HEK293T (cell line): ENCODE measurements at regions not wholly inside any gene's neighbourhood (a gene's known extent, or its start where the extent isn't known, plus 50 kb on each side); places are given as distances from the start of the nearest gene placed in this dataset.

Experiments used
- CTCF ChIA-PET: fragments of 350-600 bp; formaldehyde crosslinking; extraction: SDS; loops from one replicate; lab custom pipeline; 2021; ENCODE audit warnings: antibody characterized with exemption, inconsistent platforms; lab: Yijun Ruan, JAX
- POLR2A ChIA-PET: fragments of 350-600 bp; formaldehyde crosslinking; extraction: SDS; loops from one replicate; lab custom pipeline; 2020; ENCODE audit warnings: antibody characterized with exemption, inconsistent platforms; lab: Yijun Ruan, JAX
- DNase-seq: peaks from one replicate; pipeline ENCODE4 v3.0.0; 2012; ENCODE audit warnings: mixed read lengths; ENCODE audit errors: extremely low spot score
- ARNT ChIP-seq: fragments of 450-650 bp; IDR thresholded peaks from 2 replicates; pipeline ENCODE4 v1.6.1; 2017; ENCODE audit warnings: mild to moderate bottlenecking
- BHLHE40 ChIP-seq: fragments of 450-650 bp; IDR thresholded peaks from 2 replicates; pipeline ENCODE4 v1.6.1; 2016; ENCODE audit warnings: mild to moderate bottlenecking, moderate library complexity, borderline replicate concordance
- CTBP1 ChIP-seq: fragments of 450-650 bp; IDR thresholded peaks from 2 replicates; pipeline ENCODE4 v1.6.1; 2016; ENCODE audit warnings: borderline replicate concordance
- ELF4 ChIP-seq: fragments of 450-650 bp; IDR thresholded peaks from 2 replicates; pipeline ENCODE4 v1.6.1; 2017; ENCODE audit warnings: antibody characterized with exemption
- FOXA1 ChIP-seq: fragments of 450-650 bp; IDR thresholded peaks from 2 replicates; pipeline ENCODE4 v1.6.1; 2016; ENCODE audit warnings: mild to moderate bottlenecking
- FOXK2 ChIP-seq: fragments of 450-650 bp; IDR thresholded peaks from 2 replicates; pipeline ENCODE4 v1.6.1; 2016; ENCODE audit warnings: mild to moderate bottlenecking
- FOXM1 ChIP-seq: fragments of 450-650 bp; IDR thresholded peaks from 2 replicates; pipeline ENCODE4 v1.6.1; 2017; ENCODE audit warnings: mild to moderate bottlenecking, borderline replicate concordance
- HDGF ChIP-seq: fragments of 450-650 bp; IDR thresholded peaks from 2 replicates; pipeline ENCODE4 v1.6.1; 2017; ENCODE audit warnings: antibody characterized with exemption, borderline replicate concordance
- L3MBTL2 ChIP-seq: fragments of 450-650 bp; conservative IDR thresholded peaks from 2 replicates; pipeline ENCODE4 v1.6.1; 2016; ENCODE audit warnings: mild to moderate bottlenecking
- LEF1 ChIP-seq: fragments of 450-650 bp; IDR thresholded peaks from 2 replicates; pipeline ENCODE4 v1.6.1; 2017; ENCODE audit warnings: mild to moderate bottlenecking, borderline replicate concordance
- NFRKB ChIP-seq: fragments of 450-650 bp; IDR thresholded peaks from 2 replicates; pipeline ENCODE4 v1.6.1; 2016; ENCODE audit warnings: mild to moderate bottlenecking, moderate library complexity
- SP1 ChIP-seq: fragments of 450-650 bp; IDR thresholded peaks from 2 replicates; pipeline ENCODE4 v1.6.1; 2017
- SUZ12 ChIP-seq: fragments of 450-650 bp; IDR thresholded peaks from 2 replicates; pipeline ENCODE4 v1.6.1; 2016; ENCODE audit warnings: mild to moderate bottlenecking
- TARDBP ChIP-seq: fragments of 450-650 bp; IDR thresholded peaks from 2 replicates; pipeline ENCODE4 v1.6.1; 2016
- ZNF384 ChIP-seq: fragments of 450-650 bp; IDR thresholded peaks from 2 replicates; pipeline ENCODE4 v1.6.1; 2016
- TF ChIP-seq, protein P1 (sequence below): fragments of 450-650 bp; IDR thresholded peaks from 2 replicates; pipeline ENCODE4 v1.6.1; 2016

DNA sequence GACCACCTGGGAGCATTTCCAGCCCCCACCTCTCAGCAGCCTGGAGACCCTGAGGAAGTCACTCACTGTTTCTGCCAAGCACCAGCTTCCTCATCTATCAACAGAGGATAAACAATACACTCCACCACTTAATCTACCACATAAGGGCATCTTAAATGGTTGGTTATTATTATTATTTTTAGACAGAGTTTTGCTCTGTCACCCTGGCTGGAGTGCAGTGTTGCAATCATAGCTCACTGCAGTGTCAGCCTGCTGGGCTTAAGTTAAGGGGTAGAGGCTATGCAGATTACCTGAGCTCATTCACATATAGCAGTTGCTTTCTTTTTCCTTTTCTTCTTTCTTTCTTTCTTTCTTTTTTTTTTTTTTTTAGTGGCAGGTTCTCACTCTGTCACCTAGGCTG lies 59.5 kb upstream of the ELN start:
- DNase-seq = no peak
- TF ChIP-seq ARNT = no peak
- TF ChIP-seq FOXA1 = no peak
- no peak for TF ChIP-seq HDGF
- TF ChIP-seq LEF1 = no peak
- TF ChIP-seq BHLHE40 = no peak
- no peak for TF ChIP-seq ZNF384
- no peak for TF ChIP-seq SP1
- no peak for TF ChIP-seq NFRKB
- no peak for TF ChIP-seq SUZ12
- no peak for TF ChIP-seq TARDBP
- TF ChIP-seq L3MBTL2 = no peak
- TF ChIP-seq FOXM1 = no peak
- TF ChIP-seq CTBP1 = no peak
- no peak for TF ChIP-seq FOXK2
- TF ChIP-seq, protein P1, sequence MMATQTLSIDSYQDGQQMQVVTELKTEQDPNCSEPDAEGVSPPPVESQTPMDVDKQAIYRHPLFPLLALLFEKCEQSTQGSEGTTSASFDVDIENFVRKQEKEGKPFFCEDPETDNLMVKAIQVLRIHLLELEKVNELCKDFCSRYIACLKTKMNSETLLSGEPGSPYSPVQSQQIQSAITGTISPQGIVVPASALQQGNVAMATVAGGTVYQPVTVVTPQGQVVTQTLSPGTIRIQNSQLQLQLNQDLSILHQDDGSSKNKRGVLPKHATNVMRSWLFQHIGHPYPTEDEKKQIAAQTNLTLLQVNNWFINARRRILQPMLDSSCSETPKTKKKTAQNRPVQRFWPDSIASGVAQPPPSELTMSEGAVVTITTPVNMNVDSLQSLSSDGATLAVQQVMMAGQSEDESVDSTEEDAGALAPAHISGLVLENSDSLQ = no peak
- TF ChIP-seq ELF4 = no peak
- POLR2A ChIA-PET = no interaction called here
- CTCF ChIA-PET = no interaction called here

DNA sequence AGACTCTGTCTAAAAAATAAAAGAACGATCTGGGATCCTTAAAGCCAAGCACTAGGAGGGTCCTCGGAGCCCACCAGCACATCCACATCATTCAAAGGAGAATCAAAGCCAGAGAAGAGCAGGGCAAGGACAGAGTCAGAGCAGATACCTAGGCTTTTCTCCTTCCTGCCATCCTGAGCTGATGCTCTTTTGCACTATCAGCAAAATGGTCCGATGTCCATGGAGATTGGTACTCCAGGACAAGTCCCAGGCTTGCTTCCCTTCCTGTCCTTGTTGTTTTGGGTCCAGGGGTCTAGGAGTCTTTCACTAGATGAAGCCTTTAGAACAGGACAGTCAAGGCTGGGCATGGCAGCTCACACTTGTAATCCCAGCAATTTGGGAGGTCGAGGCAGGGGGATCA lies 58.0 kb upstream of the ELN start:
- TF ChIP-seq SUZ12 (no peak), CTBP1 (no peak), L3MBTL2 (no peak), LEF1 (no peak), FOXM1 (no peak), SP1 (no peak), FOXK2 (no peak), TARDBP (no peak), FOXA1 (no peak)
- TF ChIP-seq, protein P1 = no peak
- ChIA-PET CTCF (interaction anchor here (1.2 kb wide), 1 partner anchor 11 kb away, joined by 3 read pairs; no protein-coding TSS in a partner anchor), POLR2A (no interaction called here)
- DNase-seq = no peak

DNA sequence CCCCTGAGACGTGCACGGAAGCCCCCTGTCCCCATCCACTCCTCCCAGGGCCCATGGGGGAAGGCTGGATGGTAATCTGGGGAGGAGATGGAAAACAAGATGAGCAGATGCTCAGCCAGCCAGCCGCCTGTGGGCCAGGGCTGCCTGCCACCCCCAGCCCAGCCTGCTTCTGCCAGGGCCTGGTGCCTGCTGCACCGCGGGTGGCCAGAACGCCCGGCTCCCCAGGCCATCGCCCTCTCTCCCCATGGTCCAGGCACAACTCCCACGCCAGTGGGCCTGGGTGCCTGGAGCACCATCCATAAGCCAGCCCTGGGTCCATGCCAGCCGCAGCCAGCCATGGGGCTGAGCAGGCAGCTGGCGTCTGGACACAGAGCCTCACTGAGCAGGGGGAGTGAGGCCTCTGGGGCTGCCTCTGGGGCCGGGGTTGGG lies 57.2 kb upstream of the ELN start:
- POLR2A ChIA-PET = no interaction called here
- CTCF ChIA-PET = interaction anchor here (1.2 kb wide), 1 partner anchor 10 kb away, joined by 3 read pairs; no protein-coding TSS in a partner anchor

DNA sequence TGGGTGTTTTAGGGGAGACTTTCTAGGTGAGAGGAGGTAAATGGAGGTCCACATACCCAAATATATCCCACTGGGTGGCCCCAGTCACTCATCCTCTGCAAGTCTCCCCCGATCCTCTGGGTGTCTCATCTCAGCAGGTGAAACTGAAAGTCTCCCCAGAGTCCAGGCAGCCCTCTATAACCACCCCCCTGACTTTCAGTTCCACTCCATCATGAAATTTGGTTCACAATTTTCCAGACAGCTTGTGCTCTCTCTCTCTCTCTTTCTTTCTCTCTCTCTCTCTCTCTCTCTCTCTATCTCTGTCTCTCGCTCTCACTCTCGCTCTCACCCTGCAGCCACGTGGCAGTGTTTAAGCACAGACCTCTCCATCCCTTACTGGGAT lies 56.7 kb upstream of the ELN start:
- no peak for DNase-seq
- CTCF ChIA-PET = no interaction called here
- TF ChIP-seq SP1 = no peak
- TF ChIP-seq ZNF384 = no peak
- no peak for TF ChIP-seq FOXM1
- no peak for TF ChIP-seq ARNT
- no peak for TF ChIP-seq FOXK2
- no peak for TF ChIP-seq CTBP1
- no peak for TF ChIP-seq ELF4
- no peak for TF ChIP-seq LEF1
- no peak for TF ChIP-seq HDGF
- TF ChIP-seq SUZ12 = no peak
- POLR2A ChIA-PET = no interaction called here

More for the DNA sequence above, 57.2 kb upstream of the ELN start:
- TF ChIP-seq SUZ12 = no peak
- TF ChIP-seq TARDBP = no peak
- no peak for TF ChIP-seq BHLHE40
- no peak for TF ChIP-seq SP1
- no peak for TF ChIP-seq FOXA1
- no peak for TF ChIP-seq ZNF384
- TF ChIP-seq CTBP1 = no peak
- TF ChIP-seq, protein P1 = no peak
- no peak for TF ChIP-seq ARNT
- no peak for TF ChIP-seq ELF4
- DNase-seq = no peak

DNA sequence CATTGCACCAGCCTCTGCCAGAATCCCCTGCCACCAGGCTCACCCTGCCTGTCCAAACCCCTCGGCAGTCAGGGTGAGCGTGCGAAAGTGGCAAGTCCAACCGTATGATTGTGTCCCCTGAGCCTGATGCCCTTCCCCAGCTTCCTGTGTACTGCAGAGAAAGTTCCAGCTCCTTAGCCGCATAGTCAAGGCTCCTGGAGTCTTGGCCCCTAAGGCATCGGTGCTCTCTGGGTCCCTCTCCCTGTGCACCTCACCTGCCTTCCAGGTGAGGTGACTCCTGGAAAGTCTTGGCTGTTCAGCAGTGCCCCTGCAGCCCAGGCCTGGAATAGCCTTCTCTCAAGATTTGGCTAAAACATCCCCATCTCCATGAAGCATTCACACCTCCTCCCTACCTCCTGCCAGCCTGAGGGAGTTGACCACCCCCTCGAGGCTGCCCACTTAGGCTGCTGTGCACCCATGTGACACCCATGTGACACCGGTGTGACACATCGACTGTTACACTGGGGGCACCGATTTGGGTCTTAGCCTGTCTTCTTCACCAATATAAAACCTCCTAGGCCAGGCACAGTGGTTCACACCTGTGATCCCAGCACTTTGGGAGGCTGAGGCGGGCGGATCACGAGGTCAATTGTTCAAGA lies 56.1 kb upstream of the ELN start:
- ChIA-PET CTCF (no interaction called here), POLR2A (no interaction called here)
- no peak for DNase-seq
- TF ChIP-seq FOXM1 (no peak), LEF1 (no peak)

DNA sequence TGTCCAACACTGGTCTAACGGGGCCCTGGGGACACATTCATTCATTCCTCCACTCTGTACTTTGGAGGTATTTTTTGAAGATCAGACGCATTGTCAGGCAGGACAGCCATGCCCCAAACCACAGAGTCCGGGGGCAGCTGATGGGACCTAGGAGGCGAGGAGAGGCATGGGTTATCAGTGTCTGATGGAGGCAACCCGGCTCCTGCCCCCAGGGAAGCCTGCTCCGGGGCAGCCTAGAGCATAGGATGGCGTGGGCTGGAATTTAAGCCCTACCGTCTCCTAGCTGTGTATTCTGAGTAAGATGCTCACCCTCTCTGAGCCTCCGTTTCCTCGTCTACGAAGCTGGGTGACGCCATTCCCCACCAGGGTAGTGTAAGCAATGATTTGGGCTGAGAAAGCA lies 55.4 kb upstream of the ELN start:
- no peak for DNase-seq

More for the DNA sequence above, 55.4 kb upstream of the ELN start:
- ChIA-PET CTCF (no interaction called here), POLR2A (no interaction called here)
- TF ChIP-seq TARDBP = no peak
- no peak for TF ChIP-seq ELF4
- TF ChIP-seq NFRKB = no peak
- TF ChIP-seq LEF1 = no peak
- TF ChIP-seq FOXM1 = no peak
- no peak for TF ChIP-seq CTBP1
- TF ChIP-seq ARNT = no peak
- no peak for TF ChIP-seq L3MBTL2
